NCI-H2029 treated with DMSO at 0.1 percent for 48 hours (cell line): ENCODE measurements at regions not wholly inside any gene's neighbourhood (a gene's known extent, or its start where the extent isn't known, plus 50 kb on each side); places are given as distances from the start of the nearest gene placed in this dataset.

Experiments used
- DNase-seq: peaks from one replicate; lab custom pipeline; 2025; lab: John Stamatoyannopoulos, UW

DNA sequence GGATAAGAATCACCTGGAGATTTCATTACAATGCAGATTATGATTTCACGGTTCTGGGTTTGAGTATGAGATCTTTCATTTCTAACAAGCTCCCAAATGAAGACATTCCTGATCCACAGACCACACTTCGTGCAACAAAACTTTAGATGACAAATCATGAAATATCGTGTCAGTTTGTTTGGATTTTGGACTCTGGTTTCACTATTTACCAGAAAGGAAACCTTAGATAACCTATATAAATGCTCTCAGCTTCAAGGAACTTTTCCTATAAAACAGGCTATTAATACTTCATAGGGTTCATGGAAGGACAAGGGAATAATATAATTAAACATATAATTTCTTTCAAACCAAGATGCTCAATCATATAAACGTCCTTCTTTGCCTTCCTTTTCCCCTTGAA lies 930.5 kb upstream of the SLC10A2 start:
- no peak for DNase-seq

DNA sequence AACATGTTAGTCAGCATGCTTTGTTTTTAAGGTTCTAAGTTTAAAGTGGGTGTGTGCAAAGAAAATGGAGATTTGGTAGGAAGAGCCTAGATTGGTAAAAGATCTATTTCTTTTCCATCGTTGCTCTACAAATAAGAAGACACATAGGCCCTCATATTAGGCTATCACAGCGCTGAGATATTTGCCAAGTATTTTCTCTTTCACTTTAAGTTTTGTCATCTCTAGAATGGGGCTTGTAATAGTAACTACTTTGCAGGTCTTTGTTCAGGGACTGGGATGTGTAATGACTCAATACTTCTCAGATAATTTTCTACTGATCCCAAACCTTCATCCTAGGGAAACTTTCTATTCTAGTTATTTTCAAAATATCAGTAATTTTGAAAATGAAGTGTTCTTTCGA lies 917.7 kb upstream of the SLC10A2 start:
- no peak for DNase-seq

DNA sequence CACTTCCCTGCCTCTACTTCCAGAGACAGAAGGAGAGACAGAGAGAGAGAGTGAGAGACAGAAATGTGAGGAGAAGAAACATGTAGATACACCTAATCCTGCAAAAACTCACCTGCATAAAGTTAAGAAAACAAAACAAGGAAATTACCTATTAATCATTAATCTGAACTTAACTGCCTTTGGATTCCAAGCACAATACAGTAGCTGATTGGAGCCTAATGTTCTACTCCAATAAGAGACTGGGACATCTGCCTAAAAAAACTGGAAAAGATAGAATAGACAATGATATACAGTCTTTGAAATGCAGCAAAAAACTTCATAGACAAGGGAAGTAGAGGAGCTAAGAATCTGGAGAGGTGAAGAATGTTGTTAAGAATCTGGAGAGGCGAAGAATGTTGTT lies 910.2 kb upstream of the SLC10A2 start:
- DNase-seq, result no peak

GRCh38 chr13:103973740-103974139 lies 907.5 kb upstream of the SLC10A2 start:
- DNase-seq, result no peak

GRCh38 chr13:103969520-103970050 lies 903.4 kb upstream of the SLC10A2 start:
- DNase-seq, result no peak

GRCh38 chr13:103965506-103966243 lies 899.5 kb upstream of the SLC10A2 start:
- DNase-seq, result no peak

DNA sequence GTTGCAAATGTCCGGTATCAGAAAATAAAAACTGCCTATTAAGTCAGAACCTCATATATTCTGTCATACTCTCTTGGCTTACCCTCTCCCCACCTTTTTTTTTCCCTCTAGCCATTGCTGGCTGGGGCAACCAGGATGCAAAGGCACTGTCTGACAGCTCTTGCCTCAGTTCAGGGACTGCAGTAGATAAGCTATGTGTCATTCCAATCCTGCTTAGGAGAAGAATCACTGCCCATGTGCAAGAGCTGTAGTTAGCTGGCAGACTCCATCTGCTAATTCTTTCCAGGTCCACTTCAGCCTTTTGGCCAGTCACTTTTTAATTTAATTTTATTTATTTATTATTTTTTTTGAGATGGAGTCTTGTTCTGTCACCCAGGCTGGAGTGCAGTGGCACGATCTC lies 895.6 kb upstream of the SLC10A2 start:
- no peak for DNase-seq

DNA sequence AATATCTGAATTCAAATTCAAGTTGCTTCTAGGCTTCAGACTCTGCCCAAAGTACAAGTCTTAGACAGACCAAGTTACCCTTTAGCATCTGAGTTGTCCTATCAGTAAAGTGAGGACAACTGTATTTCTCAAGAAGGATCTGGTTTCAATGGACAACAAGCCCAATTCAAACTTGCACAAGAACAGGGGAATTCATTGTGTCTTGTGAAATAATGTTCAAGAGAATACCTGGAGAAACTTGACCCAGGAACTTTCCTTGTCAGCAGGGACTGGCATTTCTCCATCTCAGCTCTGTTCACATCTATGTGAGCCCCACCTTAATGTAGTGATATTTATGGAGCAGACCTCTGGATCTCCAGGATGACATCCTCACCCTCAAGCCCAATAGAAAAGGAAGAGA lies 894.9 kb upstream of the SLC10A2 start:
- no peak for DNase-seq

DNA sequence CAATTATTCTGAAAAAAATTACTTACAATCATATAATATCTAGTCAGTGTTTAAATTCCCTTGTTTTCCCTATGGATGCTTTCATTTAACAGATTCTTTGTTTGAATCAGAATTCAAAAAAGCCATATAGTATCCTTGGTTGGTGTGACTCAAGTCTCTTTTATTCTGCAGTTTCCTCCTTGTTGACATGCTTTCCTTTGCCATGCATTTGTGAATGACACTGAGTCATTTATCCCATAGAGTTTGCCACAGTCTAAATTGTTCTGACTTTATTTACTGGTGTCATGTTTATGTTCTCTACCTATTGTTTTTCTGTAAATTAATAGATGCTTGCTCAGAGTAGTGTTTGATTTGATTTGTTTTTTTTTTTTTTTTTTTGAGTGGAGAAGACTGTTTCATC lies 893.8 kb upstream of the SLC10A2 start:
- no peak for DNase-seq

GRCh38 chr13:103958691-103959090 lies 892.5 kb upstream of the SLC10A2 start:
- no peak for DNase-seq

- no peak for DNase-seq
Observed at GRCh38 chr13:103957939-103958338, 891.7 kb upstream of the SLC10A2 start.

DNA sequence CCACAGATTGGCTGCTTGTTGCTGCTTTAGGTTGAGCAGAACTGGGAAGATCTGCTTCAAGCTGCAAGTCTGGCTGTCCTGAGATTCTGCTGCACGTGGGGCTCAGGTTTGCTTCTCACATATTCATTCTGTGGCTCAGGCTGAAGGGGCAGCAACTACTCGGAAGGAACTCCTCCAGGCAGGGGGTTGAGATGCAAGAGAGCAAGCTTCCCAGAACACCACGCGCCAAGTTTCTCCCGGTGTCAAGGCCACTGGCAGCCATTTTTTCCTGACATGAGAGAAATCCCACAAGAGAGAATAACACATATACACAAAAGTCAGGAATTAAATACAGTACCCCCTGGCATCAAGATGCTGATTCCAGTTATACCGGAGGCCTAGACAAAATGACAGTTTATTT lies 887.6 kb upstream of the SLC10A2 start:
- no peak for DNase-seq

GRCh38 chr13:103952183-103952582 lies 886.0 kb upstream of the SLC10A2 start:
- no peak for DNase-seq

DNA sequence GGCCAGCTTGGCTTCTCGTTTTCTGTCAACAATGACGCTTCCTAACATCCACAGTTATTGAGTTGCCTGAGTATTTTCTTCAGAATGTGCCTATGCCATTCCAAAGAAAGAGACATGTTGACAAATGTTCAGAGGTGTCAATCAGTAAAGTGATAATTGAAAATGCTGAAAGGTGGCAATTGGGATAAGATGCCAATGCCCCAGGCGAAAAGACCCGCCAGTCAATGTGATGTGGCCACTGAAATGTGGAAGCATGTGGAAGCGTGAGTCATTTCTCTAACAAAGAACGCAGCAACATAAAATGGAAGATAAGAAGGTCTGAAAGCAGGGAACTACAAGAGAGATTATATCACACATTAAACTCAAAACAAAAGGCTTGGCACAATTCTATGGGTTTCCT lies 882.2 kb upstream of the SLC10A2 start:
- DNase-seq, result no peak

GRCh38 chr13:103945836-103946235 lies 879.6 kb upstream of the SLC10A2 start:
- no peak for DNase-seq

- DNase-seq, result no peak
Observed at GRCh38 chr13:103941506-103942140, 875.4 kb upstream of the SLC10A2 start.

DNA sequence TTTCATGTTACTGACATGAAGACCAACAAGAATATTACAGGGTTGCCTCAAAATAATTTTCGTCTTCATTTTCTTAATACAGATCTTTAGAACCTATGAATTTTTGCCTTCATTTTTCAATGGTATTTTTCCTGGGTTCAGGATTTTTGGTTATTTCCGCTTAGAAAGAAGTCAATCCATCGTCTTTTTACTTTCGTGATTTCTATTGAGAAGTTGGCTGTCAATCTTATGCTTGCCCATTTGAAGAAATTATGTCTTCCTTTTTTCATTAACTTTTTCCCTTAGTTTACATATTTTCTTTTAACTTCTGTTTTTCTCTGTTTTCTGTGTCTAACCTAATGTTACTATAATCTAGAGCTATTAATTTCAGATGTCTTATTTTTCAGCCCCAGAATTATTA lies 868.9 kb upstream of the SLC10A2 start:
- DNase-seq, result no peak

GRCh38 chr13:103931885-103932284 lies 865.7 kb upstream of the SLC10A2 start:
- no peak for DNase-seq

GRCh38 chr13:103931331-103931845 lies 865.2 kb upstream of the SLC10A2 start:
- no peak for DNase-seq

DNA sequence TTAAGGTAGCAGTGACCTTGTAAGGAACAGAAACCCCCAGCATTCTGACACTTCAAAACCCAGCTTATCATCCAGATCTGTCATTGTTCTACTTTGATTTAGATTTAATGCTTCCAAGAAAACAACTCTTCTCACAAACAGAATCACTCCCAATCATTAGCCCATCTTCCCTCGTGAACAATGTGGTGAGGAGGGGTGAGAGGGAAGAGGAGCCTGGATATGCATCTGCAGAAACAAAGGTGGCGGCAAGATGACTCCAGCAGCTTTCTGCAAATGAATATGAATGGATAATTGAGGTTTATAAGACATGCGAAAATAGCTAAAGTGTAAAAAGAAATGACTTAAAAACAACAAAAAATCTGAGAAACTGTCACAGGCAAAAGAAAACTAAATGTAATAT lies 859.9 kb upstream of the SLC10A2 start:
- no peak for DNase-seq

DNA sequence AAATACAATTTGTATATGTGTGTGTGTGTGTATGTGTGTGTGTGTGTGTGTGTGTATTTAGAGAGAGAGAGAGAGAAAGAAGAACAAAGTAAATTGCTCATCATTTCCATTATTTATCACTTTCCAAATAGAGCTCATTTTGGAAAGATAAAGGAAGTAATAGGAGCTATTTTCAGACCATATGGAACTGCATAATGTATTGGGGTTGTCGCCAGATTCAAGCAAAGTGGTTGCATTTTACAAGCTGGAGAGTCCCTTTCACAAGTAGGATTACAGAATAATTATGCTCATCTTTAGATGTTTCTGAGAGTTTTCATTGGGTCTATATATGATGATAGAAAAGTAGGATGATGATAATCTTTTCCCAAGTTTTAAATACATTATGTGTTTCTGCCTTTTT lies 842.7 kb upstream of the SLC10A2 start:
- no peak for DNase-seq

- no peak for DNase-seq
Observed at GRCh38 chr13:103908274-103908673, 842.1 kb upstream of the SLC10A2 start.

DNA sequence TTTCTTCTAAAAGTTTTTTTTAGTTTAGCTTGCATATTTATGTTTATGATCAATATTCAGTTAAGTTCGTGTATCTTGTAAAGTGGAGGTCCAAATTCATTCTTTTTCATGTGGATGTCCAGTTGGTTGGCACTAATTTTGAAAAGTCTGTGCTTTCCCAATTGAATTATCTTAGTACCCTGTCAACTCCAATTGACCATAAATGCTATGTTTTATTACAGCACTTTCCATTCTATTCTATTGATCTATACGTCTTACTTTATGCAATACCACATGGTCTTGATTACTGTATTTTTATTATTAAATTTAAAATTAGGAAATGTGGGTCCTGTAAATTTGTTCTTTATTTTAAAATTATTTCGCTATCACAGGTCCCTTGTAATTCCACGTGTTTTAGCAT lies 837.6 kb upstream of the SLC10A2 start:
- DNase-seq, result no peak

GRCh38 chr13:103898481-103898880 lies 832.3 kb upstream of the SLC10A2 start:
- DNase-seq, result no peak
